K562 (cell line): ENCODE measurements at regions not wholly inside any gene's neighbourhood (a gene's known extent, or its start where the extent isn't known, plus 50 kb on each side); places are given as distances from the start of the nearest gene placed in this dataset.
A peak's percentile ranks its signal among the peaks of the same experiment; 100 is the strongest.

Experiments
- ATAC-seq: fragments of 200-7000 bp; cut with Tn5 transposase; 3 replicates; pipeline ENCODE4 v1.9.1; 2020; ENCODE audit warnings: moderate library complexity
- BruUV-seq: library from RNA; stranded (reverse); fragments of 400-500 nt; replicated peaks from 2 replicates; lab custom pipeline; 2021; lab: Mats Ljungman, UMichigan
- CTCF ChIA-PET: fragments of 300-600 bp; formaldehyde crosslinking; extraction: SDS; loops from one replicate; lab custom pipeline; 2021; ENCODE audit warnings: low intra/inter-chr PET ratio; lab: Yijun Ruan, JAX
- POLR2A ChIA-PET: fragments of 300-600, 350-650 bp; sonication (Branson Sonifier 250); formaldehyde crosslinking; extraction: SDS; loops from one replicate; lab custom pipeline; 2021; ENCODE audit warnings: antibody characterized with exemption, inconsistent platforms; lab: Yijun Ruan, JAX
- DNase-seq, 4 experiments: peaks; one replicate each; pipeline versions ENCODE4 v3.0.0 to v3.0.0-alpha.2; 2011 to 2018; ENCODE audit warnings: low spot score in 3 of 4, mixed read lengths in 3 of 4; ENCODE audit errors: extremely low read depth in 1 of 4
- FAIRE-seq: peaks from 2 replicates; lab custom pipeline; 2011; peaks lifted over from hg19 to GRCh38; lab: Jason Lieb, UNC
- H2AFZ ChIP-seq: 2 replicates; pipeline ENCODE4 v1.6.0; 2011; ENCODE audit warnings: low read depth, low read length, control low read depth, inconsistent platforms
- H3K27ac ChIP-seq: fragments of 200-600 bp; 3 replicates; pipeline ENCODE4 v1.8.0; 2011; ENCODE audit warnings: low read depth, mild to moderate bottlenecking, control low read depth, inconsistent platforms, low read length, moderate library complexity, mixed read lengths; ENCODE audit errors: extremely low read depth
- H3K27me3 ChIP-seq, 2 experiments: fragments of 300-600 bp in 1 of 2; 2 replicates in 1 of 2; 3 replicates in 1 of 2; pipeline versions ENCODE4 v1.6.0 to v1.8.0; 2011; ENCODE audit warnings: inconsistent platforms in 2 of 2, low read length in 2 of 2, mild to moderate bottlenecking in 1 of 2, mixed read lengths in 1 of 2, moderate library complexity in 1 of 2; ENCODE audit not compliant: control insufficient read depth in 2 of 2, insufficient read depth in 2 of 2
- H3K36me3 ChIP-seq: fragments of 300-600 bp; 3 replicates; pipeline ENCODE4 v1.8.0; 2011; ENCODE audit warnings: mild to moderate bottlenecking, low read length, inconsistent platforms; ENCODE audit not compliant: control insufficient read depth, insufficient read depth
- H3K4me1 ChIP-seq, 2 experiments: fragments of 200-600 bp in 1 of 2; replicated peaks in 1 of 2; 2 replicates in 1 of 2; 3 replicates in 1 of 2; pipeline versions ENCODE4 v1.5.1 to v1.8.0; 2011; ENCODE audit warnings: inconsistent platforms in 2 of 2, low read length in 2 of 2, mild to moderate bottlenecking in 1 of 2, mixed read lengths in 1 of 2, moderate library complexity in 1 of 2; ENCODE audit not compliant: control insufficient read depth in 2 of 2, insufficient read depth in 2 of 2
- H3K4me2 ChIP-seq: 2 replicates; pipeline ENCODE4 v1.6.1; 2011; ENCODE audit warnings: low read length, control low read depth, inconsistent platforms, mixed read lengths; ENCODE audit not compliant: insufficient read depth
- H3K4me3 ChIP-seq: fragments of 200-600 bp; sonication (generic), shearing (Covaris generic); 2 replicates; pipeline ENCODE4 v1.5.1; 2016; ENCODE audit warnings: control low read depth, inconsistent platforms
- H3K79me2 ChIP-seq: fragments of 200-600 bp; 3 replicates; pipeline ENCODE4 v1.8.0; 2011; ENCODE audit warnings: low read length, inconsistent platforms; ENCODE audit not compliant: control insufficient read depth, insufficient read depth
- H3K9ac ChIP-seq, 2 experiments: 2 replicates each; pipeline versions ENCODE4 v1.6.0 to v1.6.1; 2011; ENCODE audit warnings: low read depth in 2 of 2, low read length in 2 of 2, control low read depth in 1 of 2, inconsistent platforms in 1 of 2, mild to moderate bottlenecking in 1 of 2, mixed read lengths in 1 of 2; ENCODE audit not compliant: insufficient read depth in 1 of 2
- H3K9me1 ChIP-seq: one replicate; pipeline ENCODE4 v1.6.0; 2011; ENCODE audit warnings: inconsistent platforms, mild to moderate bottlenecking, low read length, moderate library complexity; ENCODE audit not compliant: control insufficient read depth, insufficient read depth
- H3K9me3 ChIP-seq: replicated peaks from 2 replicates; pipeline ENCODE4 v1.5.1; 2011; ENCODE audit warnings: low read depth, low read length, inconsistent platforms; ENCODE audit not compliant: control insufficient read depth, insufficient read depth
- H4K20me1 ChIP-seq: replicated peaks from 2 replicates; pipeline ENCODE4 v1.6.1; 2011; ENCODE audit warnings: low read length, inconsistent platforms, mixed read lengths; ENCODE audit not compliant: control insufficient read depth, insufficient read depth
- BCOR ChIP-seq: fragments of 450-650 bp; IDR thresholded peaks from 2 replicates; pipeline ENCODE4 v1.6.1; 2016
- C11orf30 ChIP-seq: fragments of 450-650 bp; IDR thresholded peaks from 2 replicates; pipeline ENCODE4 v1.6.1; 2016; ENCODE audit warnings: low read depth, mild to moderate bottlenecking
- ELF1 ChIP-seq: fragments of 200-800 bp; sonication (Bioruptor generic); IDR thresholded peaks from 2 replicates; pipeline ENCODE4 v1.6.1; 2016; ENCODE audit warnings: missing genetic modification characterization, missing compliant biosample characterization
- IFI16 ChIP-seq: fragments of 250-450 bp; sonication (Bioruptor Pico); IDR thresholded peaks from 2 replicates; pipeline ENCODE4 v2.1.2; 2022; ENCODE audit warnings: mild to moderate bottlenecking, inconsistent platforms
- L3MBTL2 ChIP-seq: fragments of 450-650 bp; IDR thresholded peaks from 2 replicates; pipeline ENCODE4 v1.6.1; 2016; ENCODE audit warnings: mild to moderate bottlenecking, moderate library complexity
- NR3C1 ChIP-seq: sonication (generic); formaldehyde crosslinking; IDR thresholded peaks from 2 replicates; pipeline ENCODE4 v1.8.1; 2022; ENCODE audit warnings: missing genetic modification reagents
- NUFIP1 ChIP-seq: fragments of 450-650 bp; IDR thresholded peaks from 2 replicates; pipeline ENCODE4 v1.6.1; 2018; ENCODE audit not compliant: partially characterized antibody
- PML ChIP-seq: IDR thresholded peaks from 2 replicates; pipeline ENCODE4 v1.6.1; 2012; ENCODE audit warnings: low read length, inconsistent platforms
- PRMT5 ChIP-seq: sonication (generic); formaldehyde crosslinking; IDR thresholded peaks from 2 replicates; pipeline ENCODE4 v1.5.0; 2020; ENCODE audit warnings: missing genetic modification reagents
- RAD21 ChIP-seq, 2 experiments: fragments of 250-450 bp in 1 of 2; fragments of 450-650 bp in 1 of 2; sonication (Bioruptor Pico) in 1 of 2; formaldehyde crosslinking in 1 of 2; IDR thresholded peaks in 1 of 2; conservative IDR thresholded peaks in 1 of 2; 2 replicates each; pipeline versions ENCODE4 v1.4.0 to v1.8.0; 2020 to 2022; ENCODE audit warnings: mild to moderate bottlenecking in 2 of 2, moderate library complexity in 1 of 2
- RBM25 ChIP-seq: fragments of 200-400 bp; formaldehyde crosslinking; IDR thresholded peaks from 2 replicates; pipeline ENCODE4 v1.6.1; 2018; ENCODE audit warnings: low read length, low read depth, moderate library complexity; ENCODE audit not compliant: severe bottlenecking
- YY1 ChIP-seq, 3 experiments: IDR thresholded peaks; 2 replicates each; pipeline ENCODE4 v1.6.1; 2011; ENCODE audit warnings: low read length in 2 of 3, mild to moderate bottlenecking in 2 of 3, moderate library complexity in 2 of 3, borderline replicate concordance in 1 of 3, control low read depth in 1 of 3, low read depth in 1 of 3; ENCODE audit not compliant: insufficient read depth in 3 of 3, insufficient replicate concordance in 2 of 3, control insufficient read depth in 1 of 3, insufficient read length in 1 of 3; ENCODE audit errors: extremely low read depth in 1 of 3
- ZC3H11A ChIP-seq: IDR thresholded peaks from 2 replicates; pipeline ENCODE4 v1.6.1; 2012; ENCODE audit warnings: low read depth, low read length, improper control_type of control experiment
- ZNF140 ChIP-seq: fragments of 250-450 bp; sonication (Bioruptor Pico); IDR thresholded peaks from 2 replicates; pipeline ENCODE4 v1.8.0; 2021; ENCODE audit warnings: moderate library complexity, mild to moderate bottlenecking, inconsistent platforms
- ZNF57 ChIP-seq: fragments of 450-650 bp; formaldehyde crosslinking; IDR thresholded peaks from 2 replicates; pipeline ENCODE4 v1.4.0; 2020; ENCODE audit warnings: mild to moderate bottlenecking, moderate library complexity
- ZSCAN32 ChIP-seq: fragments of 450-650 bp; formaldehyde crosslinking; IDR thresholded peaks from 2 replicates; pipeline ENCODE4 v1.4.0; 2020; ENCODE audit warnings: mild to moderate bottlenecking, moderate library complexity
- WGBS: fragments of 100-300 bp; shearing (Covaris generic); methylation state at CpG from one replicate; pipeline ENCODE4 v1.1.6; 2016; ENCODE audit warnings: low coverage, mixed read lengths; ENCODE audit not compliant: insufficient coverage; ENCODE audit errors: missing lambda C conversion rate; 5-methylcytosine and 5-hydroxymethylcytosine counted together
- in situ Hi-C: fragments of 300-500 bp; cut with MboI; formaldehyde crosslinking; loops from 4 replicates; pipeline ENCODE4 v1.15.0; 2018; ENCODE audit warnings: inconsistent platforms, mixed read lengths
- intact Hi-C: fragments of 100-400 bp; cut with micrococcal nuclease; formaldehyde crosslinking; loops from 2 replicates; pipeline ENCODE4 v1.14.2; 2022

- FAIRE-seq (no peak), ATAC-seq (no peak), DNase-seq (no peak)
- Histone ChIP-seq H3K9ac (no peak overlapping the region), H3K79me2 (no peaks in the 10 kb centered on the region), H3K4me3 (no peak overlapping the region), H3K4me2 (no peak overlapping the region), H2AFZ (no peak overlapping the region), H3K9me1 (no peaks in the 10 kb centered on the region), H3K4me1 (no peaks in the 10 kb centered on the region), H3K9me3 (peaks cover 14% of the 10 kb centered on the region), H3K27me3 (no peaks in the 10 kb centered on the region), H3K36me3 (peaks cover 3% of the 10 kb centered on the region; the same call in 1 of the 3 replicates), H3K27ac (no peak overlapping the region), H4K20me1 (no peaks in the 10 kb centered on the region)
- ChIA-PET POLR2A (no interaction called here), CTCF (no interaction called here)
- in situ Hi-C loops (no loop called here), intact Hi-C loops (no loop called here)
- 74% methylated on average over 3 of the region's 3 CpGs for WGBS
- no TSS peak for BruUV-seq
- TF ChIP-seq YY1 (IDR thresholded peaks at IDR 0.05; ENCODE audit: borderline replicate concordance in 1 of 3, control insufficient read depth in 1 of 3, extremely low read depth in 1 of 3, insufficient read depth in 3 of 3, insufficient read length in 1 of 3, insufficient replicate concordance in 2 of 3, low read depth in 1 of 3, low read length in 2 of 3) = no peak
These were observed 55.8 kb upstream of the CD99 start for GRCh38 chrX:2635342-2635741.

- H2AFZ ChIP-seq = peak overlapping the region; percentile 82
- H3K4me2 ChIP-seq = peak overlapping the region; percentile 67
- intact Hi-C loops = no loop called here
- TF ChIP-seq ZSCAN32 (CRISPR knock-in tag) (no peak), C11orf30 (peak; percentile 39; the same call in 1 of the 2 replicates), L3MBTL2 (no peak), IFI16 (no peak), ZNF57 (no peak), PRMT5 (CRISPR knock-in tag) (no peak), NUFIP1 (no peak), ELF1 (peak; percentile 75; the same call in 1 of the 2 replicates), RAD21 (CRISPR knock-in tag; conservative IDR thresholded peaks at IDR 0.05 in 1 of 2, IDR thresholded peaks at IDR 0.05 in 1 of 2) (no peak), NR3C1 (no peak), PML (no peak), RBM25 (no peak), ZC3H11A (no peak), ZNF140 (CRISPR knock-in tag) (no peak), BCOR (no peak)
These were observed 58.3 kb upstream of the CD99 start for GRCh38 chrX:2632533-2633504.

More at GRCh38 chrX:2632533-2633504, 58.3 kb upstream of the CD99 start:
- DNase-seq (peak in 1 of 4 experiments; percentile 3), ATAC-seq (no peak), FAIRE-seq (no peak)
- Histone ChIP-seq H3K79me2 (no peaks in the 10 kb centered on the region), H3K9ac (no peak overlapping the region), H3K4me3 (no peak overlapping the region), H3K36me3 (peaks cover 10% of the 10 kb centered on the region; the same call in 2 of the 3 replicates), H4K20me1 (no peaks in the 10 kb centered on the region), H3K9me3 (peaks cover 36% of the 10 kb centered on the region), H3K9me1 (no peaks in the 10 kb centered on the region), H3K27me3 (no peaks in the 10 kb centered on the region), H3K27ac (peak overlapping the region; percentile 93), H3K4me1 (no peaks in the 10 kb centered on the region)
- WGBS = 81% methylated on average over 9 of the region's 9 CpGs
- in situ Hi-C loops = no loop called here
- ChIA-PET POLR2A (no interaction called here), CTCF (no interaction called here)
- TSS peak; percentile 33 for BruUV-seq
